K562 (cell line): ENCODE measurements at regions not wholly inside any gene's neighbourhood (a gene's known extent, or its start where the extent isn't known, plus 50 kb on each side); places are given as distances from the start of the nearest gene placed in this dataset.
A peak's percentile ranks its signal among the peaks of the same experiment; 100 is the strongest.

Experiments used
- ATAC-seq: fragments of 200-7000 bp; cut with Tn5 transposase; 3 replicates; pipeline ENCODE4 v1.9.1; 2020; ENCODE audit warnings: moderate library complexity
- BruUV-seq: library from RNA; stranded (reverse); fragments of 400-500 nt; replicated peaks from 2 replicates; lab custom pipeline; 2021; lab: Mats Ljungman, UMichigan
- CTCF ChIA-PET: fragments of 300-600 bp; formaldehyde crosslinking; extraction: SDS; loops from one replicate; lab custom pipeline; 2021; ENCODE audit warnings: low intra/inter-chr PET ratio; lab: Yijun Ruan, JAX
- POLR2A ChIA-PET: fragments of 300-600, 350-650 bp; sonication (Branson Sonifier 250); formaldehyde crosslinking; extraction: SDS; loops from one replicate; lab custom pipeline; 2021; ENCODE audit warnings: antibody characterized with exemption, inconsistent platforms; lab: Yijun Ruan, JAX
- DNase-seq, 4 experiments: peaks; one replicate each; pipeline versions ENCODE4 v3.0.0 to v3.0.0-alpha.2; 2011 to 2018; ENCODE audit warnings: low spot score in 3 of 4, mixed read lengths in 3 of 4; ENCODE audit errors: extremely low read depth in 1 of 4
- FAIRE-seq: peaks from 2 replicates; lab custom pipeline; 2011; peaks lifted over from hg19 to GRCh38; lab: Jason Lieb, UNC
- H2AFZ ChIP-seq: 2 replicates; pipeline ENCODE4 v1.6.0; 2011; ENCODE audit warnings: low read depth, low read length, control low read depth, inconsistent platforms
- H3K27ac ChIP-seq: fragments of 200-600 bp; 3 replicates; pipeline ENCODE4 v1.8.0; 2011; ENCODE audit warnings: low read depth, mild to moderate bottlenecking, control low read depth, inconsistent platforms, low read length, moderate library complexity, mixed read lengths; ENCODE audit errors: extremely low read depth
- H3K27me3 ChIP-seq, 2 experiments: fragments of 300-600 bp in 1 of 2; 2 replicates in 1 of 2; 3 replicates in 1 of 2; pipeline versions ENCODE4 v1.6.0 to v1.8.0; 2011; ENCODE audit warnings: inconsistent platforms in 2 of 2, low read length in 2 of 2, mild to moderate bottlenecking in 1 of 2, mixed read lengths in 1 of 2, moderate library complexity in 1 of 2; ENCODE audit not compliant: control insufficient read depth in 2 of 2, insufficient read depth in 2 of 2
- H3K36me3 ChIP-seq: fragments of 300-600 bp; 3 replicates; pipeline ENCODE4 v1.8.0; 2011; ENCODE audit warnings: mild to moderate bottlenecking, low read length, inconsistent platforms; ENCODE audit not compliant: control insufficient read depth, insufficient read depth
- H3K4me1 ChIP-seq, 2 experiments: fragments of 200-600 bp in 1 of 2; replicated peaks in 1 of 2; 2 replicates in 1 of 2; 3 replicates in 1 of 2; pipeline versions ENCODE4 v1.5.1 to v1.8.0; 2011; ENCODE audit warnings: inconsistent platforms in 2 of 2, low read length in 2 of 2, mild to moderate bottlenecking in 1 of 2, mixed read lengths in 1 of 2, moderate library complexity in 1 of 2; ENCODE audit not compliant: control insufficient read depth in 2 of 2, insufficient read depth in 2 of 2
- H3K4me2 ChIP-seq: 2 replicates; pipeline ENCODE4 v1.6.1; 2011; ENCODE audit warnings: low read length, control low read depth, inconsistent platforms, mixed read lengths; ENCODE audit not compliant: insufficient read depth
- H3K4me3 ChIP-seq: fragments of 200-600 bp; sonication (generic), shearing (Covaris generic); 2 replicates; pipeline ENCODE4 v1.5.1; 2016; ENCODE audit warnings: control low read depth, inconsistent platforms
- H3K79me2 ChIP-seq: fragments of 200-600 bp; 3 replicates; pipeline ENCODE4 v1.8.0; 2011; ENCODE audit warnings: low read length, inconsistent platforms; ENCODE audit not compliant: control insufficient read depth, insufficient read depth
- H3K9ac ChIP-seq, 2 experiments: 2 replicates each; pipeline versions ENCODE4 v1.6.0 to v1.6.1; 2011; ENCODE audit warnings: low read depth in 2 of 2, low read length in 2 of 2, control low read depth in 1 of 2, inconsistent platforms in 1 of 2, mild to moderate bottlenecking in 1 of 2, mixed read lengths in 1 of 2; ENCODE audit not compliant: insufficient read depth in 1 of 2
- H3K9me1 ChIP-seq: one replicate; pipeline ENCODE4 v1.6.0; 2011; ENCODE audit warnings: inconsistent platforms, mild to moderate bottlenecking, low read length, moderate library complexity; ENCODE audit not compliant: control insufficient read depth, insufficient read depth
- H3K9me3 ChIP-seq: replicated peaks from 2 replicates; pipeline ENCODE4 v1.5.1; 2011; ENCODE audit warnings: low read depth, low read length, inconsistent platforms; ENCODE audit not compliant: control insufficient read depth, insufficient read depth
- H4K20me1 ChIP-seq: replicated peaks from 2 replicates; pipeline ENCODE4 v1.6.1; 2011; ENCODE audit warnings: low read length, inconsistent platforms, mixed read lengths; ENCODE audit not compliant: control insufficient read depth, insufficient read depth
- DDX20 ChIP-seq: fragments of 450-650 bp; IDR thresholded peaks from 2 replicates; pipeline ENCODE4 v1.6.1; 2016; ENCODE audit warnings: missing genetic modification characterization, low read depth, mild to moderate bottlenecking, missing compliant biosample characterization, moderate library complexity
- DMBX1 ChIP-seq: fragments of 250-450 bp; sonication (Bioruptor Pico); IDR thresholded peaks from 2 replicates; pipeline ENCODE4 v1.8.0; 2022; ENCODE audit warnings: inconsistent platforms, mild to moderate bottlenecking, moderate library complexity, borderline replicate concordance
- ESRRB ChIP-seq: fragments of 250-450 bp; sonication (Bioruptor Pico); IDR thresholded peaks from 2 replicates; pipeline ENCODE4 v1.5.0; 2020; ENCODE audit warnings: mild to moderate bottlenecking, moderate library complexity, borderline replicate concordance
- EZH2 ChIP-seq: IDR thresholded peaks from 2 replicates; pipeline ENCODE4 v1.6.1; 2012; ENCODE audit warnings: low read depth, mild to moderate bottlenecking, inconsistent platforms, low read length, borderline replicate concordance
- MEIS2 ChIP-seq: fragments of 450-650 bp; IDR thresholded peaks from 2 replicates; pipeline ENCODE4 v1.6.1; 2014; ENCODE audit warnings: mild to moderate bottlenecking; ENCODE audit not compliant: partially characterized antibody
- OTX1 ChIP-seq: fragments of 450-650 bp; formaldehyde crosslinking; IDR thresholded peaks from 2 replicates; pipeline ENCODE4 v1.4.0; 2022; ENCODE audit warnings: mild to moderate bottlenecking
- PHF8 ChIP-seq: fragments of 200-600 bp; sonication (generic); IDR thresholded peaks from 2 replicates; pipeline ENCODE4 v1.6.1; 2012; ENCODE audit warnings: mixed run types, mild to moderate bottlenecking, inconsistent platforms, low read length, moderate library complexity, borderline replicate concordance
- RNF2 ChIP-seq: sonication (generic); IDR thresholded peaks from 2 replicates; pipeline ENCODE4 v1.6.1; 2016
- TARDBP ChIP-seq: fragments of 450-650 bp; IDR thresholded peaks from 2 replicates; pipeline ENCODE4 v1.6.1; 2016
- TGIF2 ChIP-seq: sonication (generic); formaldehyde crosslinking; IDR thresholded peaks from 2 replicates; pipeline ENCODE4 v1.8.1; 2022; ENCODE audit warnings: mild to moderate bottlenecking, missing genetic modification reagents, moderate library complexity
- ZNF174 ChIP-seq: fragments of 250-450 bp; sonication (Bioruptor Pico); IDR thresholded peaks from 2 replicates; pipeline ENCODE4 v1.4.0; 2020; ENCODE audit warnings: mild to moderate bottlenecking
- WGBS: fragments of 100-300 bp; shearing (Covaris generic); methylation state at CpG from one replicate; pipeline ENCODE4 v1.1.6; 2016; ENCODE audit warnings: low coverage, mixed read lengths; ENCODE audit not compliant: insufficient coverage; ENCODE audit errors: missing lambda C conversion rate; 5-methylcytosine and 5-hydroxymethylcytosine counted together
- in situ Hi-C: fragments of 300-500 bp; cut with MboI; formaldehyde crosslinking; loops from 4 replicates; pipeline ENCODE4 v1.15.0; 2018; ENCODE audit warnings: inconsistent platforms, mixed read lengths
- intact Hi-C: fragments of 100-400 bp; cut with micrococcal nuclease; formaldehyde crosslinking; loops from 2 replicates; pipeline ENCODE4 v1.14.2; 2022
- TF ChIP-seq, protein P1 (sequence below): fragments of 450-650 bp; IDR thresholded peaks from 2 replicates; pipeline ENCODE4 v1.6.1; 2016
- TF ChIP-seq, protein P2 (sequence below): IDR thresholded peaks from 2 replicates; pipeline ENCODE4 v1.6.1; 2016; ENCODE audit warnings: missing genetic modification characterization, missing compliant biosample characterization
- TF ChIP-seq, protein P3 (sequence below): fragments of 450-650 bp; IDR thresholded peaks from 2 replicates; pipeline ENCODE4 v1.6.1; 2016; ENCODE audit warnings: low read depth, mild to moderate bottlenecking, moderate library complexity
- TF ChIP-seq, protein P4 (sequence below): sonication (generic); formaldehyde crosslinking; IDR thresholded peaks from 2 replicates; pipeline ENCODE4 v1.8.0; 2023; ENCODE audit warnings: missing genetic modification reagents, mild to moderate bottlenecking, borderline replicate concordance

DNA sequence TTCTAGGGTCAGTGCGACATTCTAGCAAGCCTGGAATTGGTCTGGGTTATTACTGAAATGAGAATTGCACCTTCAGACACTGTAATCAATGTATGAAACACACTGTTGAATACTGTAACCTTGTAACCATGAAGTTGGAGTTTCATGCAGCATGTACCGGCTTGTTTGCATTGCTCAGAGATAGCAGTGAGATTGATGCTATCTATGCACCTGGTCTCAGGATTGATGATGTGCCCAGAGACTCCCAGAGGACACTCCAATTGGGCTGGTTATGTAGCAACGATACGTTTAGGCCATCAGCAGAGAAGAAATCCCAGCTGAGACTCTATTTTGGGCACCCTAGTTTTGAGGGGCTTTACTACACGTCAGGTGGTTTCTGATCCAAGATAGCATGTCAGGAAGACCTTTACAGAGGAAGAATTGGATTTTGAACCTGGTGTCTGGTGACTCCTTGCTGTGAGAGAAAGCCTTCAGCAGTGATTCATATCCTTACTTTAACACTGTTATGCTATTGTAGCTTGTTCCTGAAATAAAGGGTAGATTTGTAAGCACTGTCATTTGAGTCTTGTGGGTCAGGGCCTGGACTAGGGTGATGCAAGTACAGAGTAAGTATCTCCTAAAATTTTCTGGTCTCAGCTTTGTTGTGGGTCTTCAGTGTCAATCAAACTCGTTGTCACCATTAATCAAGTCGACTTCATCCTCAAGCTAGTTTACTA, 305.1 kb upstream of the GULP1 start:
- Histone ChIP-seq H2AFZ (no peak overlapping the region), H4K20me1 (no peaks in the 10 kb centered on the region), H3K79me2 (no peaks in the 10 kb centered on the region), H3K9me1 (no peaks in the 10 kb centered on the region), H3K27me3 (no peaks in the 10 kb centered on the region), H3K27ac (no peak overlapping the region), H3K9ac (no peak overlapping the region), H3K4me1 (no peaks in the 10 kb centered on the region), H3K4me3 (no peak overlapping the region), H3K9me3 (no peaks in the 10 kb centered on the region), H3K4me2 (no peak overlapping the region), H3K36me3 (no peaks in the 10 kb centered on the region)
- WGBS = 0% methylated on average over 7 of the region's 7 CpGs
- POLR2A ChIA-PET = no interaction called here
- CTCF ChIA-PET = no interaction called here
- BruUV-seq = no TSS peak
- ATAC-seq (no peak), DNase-seq (no peak), FAIRE-seq (no peak)
- intact Hi-C loops = no loop called here
- in situ Hi-C loops = no loop called here
- no peak for TF ChIP-seq ZNF174 (CRISPR knock-in tag)
- no peak for TF ChIP-seq DDX20
- TF ChIP-seq, protein P1, sequence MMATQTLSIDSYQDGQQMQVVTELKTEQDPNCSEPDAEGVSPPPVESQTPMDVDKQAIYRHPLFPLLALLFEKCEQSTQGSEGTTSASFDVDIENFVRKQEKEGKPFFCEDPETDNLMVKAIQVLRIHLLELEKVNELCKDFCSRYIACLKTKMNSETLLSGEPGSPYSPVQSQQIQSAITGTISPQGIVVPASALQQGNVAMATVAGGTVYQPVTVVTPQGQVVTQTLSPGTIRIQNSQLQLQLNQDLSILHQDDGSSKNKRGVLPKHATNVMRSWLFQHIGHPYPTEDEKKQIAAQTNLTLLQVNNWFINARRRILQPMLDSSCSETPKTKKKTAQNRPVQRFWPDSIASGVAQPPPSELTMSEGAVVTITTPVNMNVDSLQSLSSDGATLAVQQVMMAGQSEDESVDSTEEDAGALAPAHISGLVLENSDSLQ = peak; percentile 48
- TF ChIP-seq TARDBP = no peak
- TF ChIP-seq PHF8 = no peak
- no peak for TF ChIP-seq TGIF2 (CRISPR knock-in tag)
- peak; percentile 13 for TF ChIP-seq MEIS2
- no peak for TF ChIP-seq DMBX1 (CRISPR knock-in tag)
- no peak for TF ChIP-seq RNF2
- no peak for TF ChIP-seq OTX1 (CRISPR knock-in tag)
- TF ChIP-seq, protein P2, sequence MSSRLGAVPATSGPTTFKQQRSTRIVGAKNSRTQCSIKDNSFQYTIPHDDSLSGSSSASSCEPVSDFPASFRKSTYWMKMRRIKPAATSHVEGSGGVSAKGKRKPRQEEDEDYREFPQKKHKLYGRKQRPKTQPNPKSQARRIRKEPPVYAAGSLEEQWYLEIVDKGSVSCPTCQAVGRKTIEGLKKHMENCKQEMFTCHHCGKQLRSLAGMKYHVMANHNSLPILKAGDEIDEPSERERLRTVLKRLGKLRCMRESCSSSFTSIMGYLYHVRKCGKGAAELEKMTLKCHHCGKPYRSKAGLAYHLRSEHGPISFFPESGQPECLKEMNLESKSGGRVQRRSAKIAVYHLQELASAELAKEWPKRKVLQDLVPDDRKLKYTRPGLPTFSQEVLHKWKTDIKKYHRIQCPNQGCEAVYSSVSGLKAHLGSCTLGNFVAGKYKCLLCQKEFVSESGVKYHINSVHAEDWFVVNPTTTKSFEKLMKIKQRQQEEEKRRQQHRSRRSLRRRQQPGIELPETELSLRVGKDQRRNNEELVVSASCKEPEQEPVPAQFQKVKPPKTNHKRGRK (tag) = no peak
- no peak for TF ChIP-seq ESRRB (CRISPR knock-in tag)
- TF ChIP-seq, protein P3, sequence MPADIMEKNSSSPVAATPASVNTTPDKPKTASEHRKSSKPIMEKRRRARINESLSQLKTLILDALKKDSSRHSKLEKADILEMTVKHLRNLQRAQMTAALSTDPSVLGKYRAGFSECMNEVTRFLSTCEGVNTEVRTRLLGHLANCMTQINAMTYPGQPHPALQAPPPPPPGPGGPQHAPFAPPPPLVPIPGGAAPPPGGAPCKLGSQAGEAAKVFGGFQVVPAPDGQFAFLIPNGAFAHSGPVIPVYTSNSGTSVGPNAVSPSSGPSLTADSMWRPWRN = no peak
- no peak for TF ChIP-seq EZH2
- TF ChIP-seq, protein P4, sequence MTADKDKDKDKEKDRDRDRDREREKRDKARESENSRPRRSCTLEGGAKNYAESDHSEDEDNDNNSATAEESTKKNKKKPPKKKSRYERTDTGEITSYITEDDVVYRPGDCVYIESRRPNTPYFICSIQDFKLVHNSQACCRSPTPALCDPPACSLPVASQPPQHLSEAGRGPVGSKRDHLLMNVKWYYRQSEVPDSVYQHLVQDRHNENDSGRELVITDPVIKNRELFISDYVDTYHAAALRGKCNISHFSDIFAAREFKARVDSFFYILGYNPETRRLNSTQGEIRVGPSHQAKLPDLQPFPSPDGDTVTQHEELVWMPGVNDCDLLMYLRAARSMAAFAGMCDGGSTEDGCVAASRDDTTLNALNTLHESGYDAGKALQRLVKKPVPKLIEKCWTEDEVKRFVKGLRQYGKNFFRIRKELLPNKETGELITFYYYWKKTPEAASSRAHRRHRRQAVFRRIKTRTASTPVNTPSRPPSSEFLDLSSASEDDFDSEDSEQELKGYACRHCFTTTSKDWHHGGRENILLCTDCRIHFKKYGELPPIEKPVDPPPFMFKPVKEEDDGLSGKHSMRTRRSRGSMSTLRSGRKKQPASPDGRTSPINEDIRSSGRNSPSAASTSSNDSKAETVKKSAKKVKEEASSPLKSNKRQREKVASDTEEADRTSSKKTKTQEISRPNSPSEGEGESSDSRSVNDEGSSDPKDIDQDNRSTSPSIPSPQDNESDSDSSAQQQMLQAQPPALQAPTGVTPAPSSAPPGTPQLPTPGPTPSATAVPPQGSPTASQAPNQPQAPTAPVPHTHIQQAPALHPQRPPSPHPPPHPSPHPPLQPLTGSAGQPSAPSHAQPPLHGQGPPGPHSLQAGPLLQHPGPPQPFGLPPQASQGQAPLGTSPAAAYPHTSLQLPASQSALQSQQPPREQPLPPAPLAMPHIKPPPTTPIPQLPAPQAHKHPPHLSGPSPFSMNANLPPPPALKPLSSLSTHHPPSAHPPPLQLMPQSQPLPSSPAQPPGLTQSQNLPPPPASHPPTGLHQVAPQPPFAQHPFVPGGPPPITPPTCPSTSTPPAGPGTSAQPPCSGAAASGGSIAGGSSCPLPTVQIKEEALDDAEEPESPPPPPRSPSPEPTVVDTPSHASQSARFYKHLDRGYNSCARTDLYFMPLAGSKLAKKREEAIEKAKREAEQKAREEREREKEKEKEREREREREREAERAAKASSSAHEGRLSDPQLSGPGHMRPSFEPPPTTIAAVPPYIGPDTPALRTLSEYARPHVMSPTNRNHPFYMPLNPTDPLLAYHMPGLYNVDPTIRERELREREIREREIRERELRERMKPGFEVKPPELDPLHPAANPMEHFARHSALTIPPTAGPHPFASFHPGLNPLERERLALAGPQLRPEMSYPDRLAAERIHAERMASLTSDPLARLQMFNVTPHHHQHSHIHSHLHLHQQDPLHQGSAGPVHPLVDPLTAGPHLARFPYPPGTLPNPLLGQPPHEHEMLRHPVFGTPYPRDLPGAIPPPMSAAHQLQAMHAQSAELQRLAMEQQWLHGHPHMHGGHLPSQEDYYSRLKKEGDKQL = no peak
